GM19455 (cell line): ENCODE measurements at regions not wholly inside any gene's neighbourhood (a gene's known extent, or its start where the extent isn't known, plus 50 kb on each side); places are given as distances from the start of the nearest gene placed in this dataset.

ENCODE experiments used
- ATAC-seq: cut with Tn5 transposase; IDR thresholded peaks from one replicate; pipeline ENCODE4 v1.9.1; 2021; ENCODE audit not compliant: unreplicated experiment

DNA sequence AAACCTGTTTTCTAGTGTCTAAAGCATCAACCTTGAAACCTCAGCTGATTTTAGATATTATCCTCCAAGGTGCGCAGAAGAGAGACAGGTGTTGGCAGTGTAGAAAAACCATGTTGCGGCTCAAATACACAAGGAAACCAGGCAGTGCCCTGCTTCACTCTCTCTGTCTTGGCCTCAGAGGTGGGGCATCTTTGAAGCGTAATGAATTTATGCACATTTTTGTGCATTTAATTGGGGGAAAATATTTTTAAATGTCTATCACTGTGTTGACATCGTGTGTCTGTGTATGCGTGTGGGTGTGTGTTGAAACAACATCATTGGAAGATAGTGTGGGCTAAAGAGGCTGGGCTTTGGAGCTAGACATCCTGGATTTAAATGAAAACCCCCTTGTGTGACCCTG, 334.0 kb upstream of the CHD6 start:
- no peak for ATAC-seq

DNA sequence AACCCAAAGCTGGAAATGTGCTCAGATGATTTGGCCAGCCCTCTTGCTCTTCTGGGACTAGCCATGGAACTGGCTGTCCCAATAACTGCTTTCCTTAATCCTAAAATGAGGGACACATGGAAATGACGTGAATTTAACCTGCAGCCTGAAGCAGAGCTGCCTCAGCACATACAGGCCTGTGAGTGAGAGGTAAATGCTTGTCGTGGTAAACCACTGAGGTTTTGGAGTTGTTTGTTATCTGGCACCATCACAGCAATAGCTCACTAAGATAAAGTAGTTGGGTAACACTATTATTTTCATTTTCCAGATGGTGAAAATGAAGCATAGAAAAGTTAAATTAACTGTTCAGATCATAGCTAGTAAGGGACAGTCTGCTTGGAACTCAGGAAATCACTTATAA, 333.4 kb upstream of the CHD6 start:
- ATAC-seq: no peak

DNA sequence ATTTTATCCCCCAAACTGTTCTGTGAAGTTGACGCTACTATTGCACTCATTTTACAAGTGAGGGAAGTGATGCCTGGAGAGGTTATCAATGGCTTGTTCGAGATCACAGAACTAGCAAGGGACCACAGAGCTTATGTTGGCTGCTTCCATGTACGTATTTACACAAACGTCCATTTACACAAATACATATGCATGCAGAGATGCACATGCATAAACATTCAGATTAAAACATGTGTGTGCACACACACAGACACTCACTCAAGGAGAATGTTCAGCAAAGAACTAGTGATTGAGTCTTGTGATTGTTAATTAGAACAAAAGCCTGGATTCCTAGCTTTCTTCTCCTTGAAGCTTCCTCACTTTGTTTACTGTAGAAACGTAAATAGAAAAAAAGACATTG, 321.5 kb upstream of the CHD6 start:
- no peak for ATAC-seq

DNA sequence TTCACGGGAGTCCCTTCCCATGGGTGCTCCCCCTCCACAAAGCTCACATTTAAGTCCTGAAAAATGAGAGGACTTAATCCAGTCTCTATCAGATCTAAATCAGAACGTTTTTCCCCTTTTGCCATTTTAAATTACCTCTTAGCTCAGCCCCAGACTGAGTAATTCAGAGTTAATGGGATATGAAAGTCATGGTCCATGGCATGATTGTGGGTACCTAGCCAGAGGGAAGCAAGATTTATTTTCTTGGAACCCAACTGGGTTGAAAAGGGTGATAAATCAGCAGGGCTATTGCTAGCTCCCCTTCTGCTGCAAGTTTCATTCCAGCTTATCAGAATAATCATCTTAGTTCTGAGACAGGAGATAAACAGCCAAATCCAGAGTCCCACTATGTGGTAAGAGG, 320.2 kb upstream of the CHD6 start:
- no peak for ATAC-seq

DNA sequence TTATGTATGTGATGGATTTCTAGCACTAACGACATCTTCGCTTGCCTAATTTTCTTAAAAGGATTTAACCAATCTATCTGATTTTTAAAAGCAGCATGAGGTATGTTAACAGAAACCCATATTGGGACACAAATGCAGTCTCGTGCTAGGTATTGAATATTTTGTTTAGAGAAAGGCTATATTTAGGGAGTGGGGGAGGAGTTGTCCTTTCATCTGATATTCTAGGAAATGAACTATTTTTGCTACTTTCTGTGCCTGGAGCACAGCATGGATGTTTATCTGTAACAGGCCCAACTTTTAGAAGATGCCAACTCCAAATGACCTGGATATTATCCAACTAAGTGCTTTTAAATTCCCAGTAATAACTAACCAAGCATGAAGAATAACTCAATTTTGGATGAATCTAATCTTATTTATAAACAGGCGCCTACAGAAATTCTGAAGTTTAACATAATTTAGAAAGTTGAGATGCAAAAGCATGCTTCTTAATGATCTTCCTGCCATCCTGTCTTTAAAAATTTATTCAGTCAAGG, 317.1 kb upstream of the CHD6 start:
- ATAC-seq: no peak

DNA sequence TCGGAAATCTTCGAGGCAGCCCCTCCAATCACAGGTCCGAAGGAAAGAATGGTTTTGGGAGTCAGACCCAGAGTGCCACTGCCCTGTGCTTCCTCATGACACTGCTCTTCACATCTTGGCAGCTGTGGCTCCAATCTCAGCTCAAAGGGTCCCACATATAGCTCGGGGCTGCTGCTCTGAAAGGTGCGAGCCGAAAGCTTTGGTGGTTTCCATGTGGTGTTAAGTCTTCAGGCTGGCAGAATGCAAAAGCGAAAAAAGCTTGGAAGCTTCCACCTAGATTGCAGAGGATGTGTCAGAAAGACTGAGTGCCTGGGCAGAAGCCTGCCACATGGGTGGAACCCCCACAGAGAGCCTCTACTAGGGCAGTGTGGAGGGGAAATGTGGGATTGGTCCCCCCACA, 314.3 kb upstream of the CHD6 start:
- no peak for ATAC-seq

DNA sequence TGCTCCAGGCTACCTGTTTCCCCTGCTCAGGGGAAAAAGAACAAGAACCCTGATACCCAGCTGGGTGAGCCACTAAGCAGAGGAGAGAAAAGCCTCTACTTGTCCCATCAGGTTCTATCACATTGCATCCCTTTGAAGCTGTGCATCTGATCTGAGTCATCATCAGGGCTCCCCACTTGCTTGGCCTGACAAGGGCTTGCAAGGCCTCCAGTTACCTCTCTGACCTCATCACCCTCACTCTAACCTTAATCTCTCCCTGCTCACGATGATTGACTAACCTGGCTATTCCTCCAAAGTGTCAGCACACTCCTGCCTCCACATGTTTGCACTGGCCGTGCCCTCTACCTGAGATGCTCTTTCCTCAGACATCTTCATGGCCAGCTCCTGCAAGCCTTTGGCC, 309.5 kb upstream of the CHD6 start:
- no peak for ATAC-seq

DNA sequence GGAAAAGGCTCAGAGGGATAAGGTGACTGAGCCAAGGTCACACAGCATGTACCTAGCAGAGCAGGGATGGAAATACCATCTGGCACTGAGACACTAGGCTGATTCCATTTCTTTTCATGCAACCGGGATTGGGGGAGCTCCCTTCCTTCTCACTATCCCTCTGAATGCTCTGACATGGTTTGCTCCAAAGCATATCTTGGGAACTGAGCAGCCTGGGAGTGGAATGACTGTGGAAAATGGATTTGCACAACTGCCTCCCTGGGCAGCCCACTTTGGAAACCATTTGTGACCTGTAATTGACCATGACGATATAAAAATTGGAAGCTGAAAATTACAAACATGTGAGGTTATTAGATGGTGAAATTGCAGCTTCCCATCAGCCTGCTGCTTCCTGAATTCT, 309.0 kb upstream of the CHD6 start:
- no peak for ATAC-seq

DNA sequence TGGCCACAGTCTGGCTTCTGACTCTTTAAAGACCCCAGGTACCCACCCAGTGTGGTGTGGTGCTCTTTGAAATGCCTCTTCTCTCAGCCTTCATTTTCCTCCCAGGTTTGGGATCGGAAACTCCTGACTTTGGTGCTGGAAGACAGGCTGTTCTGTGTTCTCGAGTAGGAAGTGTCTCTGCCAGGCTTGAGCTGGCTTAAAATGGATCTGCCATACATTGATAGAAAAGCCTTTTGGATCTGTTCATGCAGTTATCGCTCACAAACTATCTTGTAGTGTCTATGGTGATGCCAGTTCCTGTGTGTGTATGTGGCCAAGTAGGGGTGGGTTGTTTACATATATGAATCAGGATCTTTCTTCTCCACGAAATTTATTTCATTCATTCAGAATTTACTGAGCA, 307.3 kb upstream of the CHD6 start:
- ATAC-seq: no peak

DNA sequence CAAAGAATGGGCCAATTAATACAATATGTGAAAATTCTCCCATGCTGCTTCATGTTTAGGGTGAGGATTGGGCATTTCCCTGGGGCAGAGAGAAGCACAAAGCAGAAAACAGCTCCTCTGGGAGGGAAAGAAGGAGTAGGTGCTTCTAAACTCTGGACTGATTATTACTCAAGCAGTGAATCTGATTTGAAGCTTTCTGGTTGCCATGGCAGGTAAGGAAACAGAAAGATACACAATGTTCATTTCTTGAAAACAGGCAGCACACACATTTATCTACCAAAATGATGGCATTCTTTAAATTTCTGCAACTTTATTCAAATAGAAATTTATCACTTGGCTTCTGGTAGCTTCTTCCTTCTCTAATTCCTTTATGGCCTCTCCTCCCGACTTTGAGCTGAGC, 305.4 kb upstream of the CHD6 start:
- ATAC-seq: no peak

DNA sequence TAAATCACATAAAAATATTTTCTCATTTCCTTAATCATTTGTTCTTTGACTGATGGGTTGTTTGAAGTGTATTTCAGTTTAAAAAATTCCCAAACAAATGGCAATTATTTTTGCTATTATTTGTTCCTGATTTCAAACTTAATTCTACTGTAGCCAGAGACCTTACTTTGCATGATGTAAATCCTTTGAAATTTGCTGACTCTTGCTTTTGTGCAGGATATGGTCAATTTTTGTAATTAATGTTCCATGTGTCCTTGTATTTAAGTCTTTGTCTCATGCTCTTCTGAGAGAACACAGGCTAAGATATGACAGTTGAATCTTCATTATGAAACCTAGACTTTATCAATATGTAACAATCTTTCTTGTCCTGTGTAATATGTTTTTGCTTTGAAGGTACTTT, 295.0 kb upstream of the CHD6 start:
- no peak for ATAC-seq

DNA sequence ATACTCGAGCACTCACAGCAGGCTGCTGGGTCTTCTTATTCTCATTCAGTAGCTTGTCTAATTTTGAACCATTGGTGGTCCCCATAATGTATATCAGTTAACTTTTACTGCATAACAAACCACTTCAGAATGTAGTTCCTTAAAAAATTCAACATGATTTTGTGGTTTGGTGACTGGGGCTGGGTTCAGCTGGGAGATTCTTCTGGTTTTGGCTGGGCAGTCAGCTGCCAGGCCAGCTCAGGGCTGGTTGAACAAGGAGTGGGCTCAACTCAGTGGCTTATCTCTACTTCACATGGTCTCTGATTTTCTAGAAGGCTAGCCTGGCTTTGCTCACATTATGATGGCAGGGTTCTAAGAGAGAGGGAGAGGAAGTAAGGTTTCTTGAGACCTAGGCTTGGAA, 292.4 kb upstream of the CHD6 start:
- no peak for ATAC-seq

DNA sequence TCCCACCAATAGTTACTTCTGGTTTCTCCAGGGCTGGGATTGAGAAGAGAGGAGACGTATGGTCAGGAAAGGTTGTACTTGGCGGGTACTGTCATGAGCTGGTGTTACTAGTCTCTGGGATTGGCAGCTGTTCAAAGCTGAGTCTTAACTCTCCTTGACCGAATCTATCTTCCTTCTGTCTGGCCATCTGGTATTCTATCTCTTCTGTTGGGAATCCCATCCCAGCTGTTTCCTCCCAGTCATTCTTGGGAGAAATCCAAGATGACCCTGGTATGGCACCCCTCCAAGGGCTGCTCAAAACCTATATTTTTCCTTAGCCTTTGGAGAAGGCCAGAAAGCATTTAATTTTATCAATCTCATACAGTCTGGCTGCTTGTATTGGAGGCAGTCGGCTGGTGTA, 287.0 kb upstream of the CHD6 start:
- no peak for ATAC-seq

DNA sequence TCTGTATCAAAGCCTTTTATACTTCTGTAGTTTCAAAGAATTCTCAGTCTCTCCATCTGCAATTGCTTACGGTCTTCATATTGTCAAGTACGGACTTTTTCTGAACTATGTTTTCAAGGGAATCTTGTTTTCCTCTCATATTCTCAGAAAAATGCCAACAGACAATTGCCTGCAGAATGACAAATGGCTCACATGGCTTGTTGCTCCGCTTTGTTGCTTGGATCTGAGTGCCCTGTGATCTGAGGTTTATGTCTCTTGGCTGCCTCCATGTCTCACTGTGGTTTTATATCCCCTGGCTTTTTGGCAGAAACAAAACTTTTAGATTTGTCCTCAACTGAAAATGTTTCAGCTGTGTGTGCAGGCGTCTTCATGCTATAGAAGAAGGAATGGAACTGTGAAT, 285.4 kb upstream of the CHD6 start:
- ATAC-seq: no peak

DNA sequence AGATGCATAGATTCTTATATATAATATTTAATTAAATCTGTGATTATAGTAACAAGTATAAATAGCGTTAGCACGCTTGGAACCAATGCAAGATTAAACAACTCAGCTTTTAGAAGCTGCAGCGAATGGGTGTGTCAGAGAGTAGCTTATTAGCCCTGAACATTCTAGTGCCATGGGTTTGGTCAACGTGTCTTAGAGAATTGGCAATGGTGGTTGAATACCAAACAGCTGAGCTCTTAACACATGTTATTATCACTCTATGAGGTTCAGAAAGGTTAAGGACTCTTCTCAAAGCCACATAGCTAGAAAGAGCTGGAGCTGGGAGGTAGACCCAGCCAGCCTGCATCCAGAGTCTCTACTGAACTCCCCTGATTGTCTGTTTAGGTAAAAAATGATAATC, 284.2 kb upstream of the CHD6 start:
- no peak for ATAC-seq

DNA sequence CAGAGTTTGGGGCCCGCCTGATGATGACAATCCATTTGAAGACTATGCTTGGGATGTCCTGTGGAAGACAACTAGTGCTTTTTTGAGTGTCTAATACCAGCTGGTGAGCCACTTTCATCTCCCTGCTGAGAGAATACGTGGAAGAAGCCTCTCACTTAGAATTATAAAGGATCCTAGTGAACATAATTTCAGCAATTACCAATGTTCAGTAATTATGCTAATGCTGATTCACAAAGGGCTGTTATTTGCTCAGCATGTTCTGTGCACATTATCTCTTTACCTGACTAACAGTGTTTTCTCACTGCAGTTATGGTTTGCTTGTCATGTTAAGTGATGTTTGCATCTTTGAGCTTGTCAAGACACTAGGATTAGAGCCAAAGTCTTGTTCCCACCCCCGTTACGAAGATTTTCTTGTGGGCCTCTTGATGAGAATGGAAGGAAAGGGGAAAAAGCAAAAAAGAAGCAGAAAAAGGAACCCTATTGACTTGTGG, 282.1 kb upstream of the CHD6 start:
- no peak for ATAC-seq

DNA sequence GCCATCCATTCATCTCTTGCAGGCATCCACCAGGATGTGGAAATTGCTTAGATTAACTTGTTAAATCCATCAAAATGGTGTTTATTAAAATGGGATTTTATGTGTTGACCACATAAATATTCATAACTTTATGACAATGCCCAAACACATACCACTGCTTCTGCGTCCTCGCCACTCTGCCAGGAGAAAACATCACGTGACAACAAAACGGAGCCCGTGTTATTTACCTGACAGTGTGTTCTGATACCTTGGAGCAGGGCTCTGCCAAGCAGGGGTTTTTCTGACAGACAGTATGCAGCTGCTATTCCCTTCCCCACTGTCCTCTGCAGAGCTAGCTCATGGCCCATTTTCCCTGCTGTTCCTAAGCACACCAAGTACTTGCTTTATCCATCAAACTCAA, 279.5 kb upstream of the CHD6 start:
- ATAC-seq: no peak

DNA sequence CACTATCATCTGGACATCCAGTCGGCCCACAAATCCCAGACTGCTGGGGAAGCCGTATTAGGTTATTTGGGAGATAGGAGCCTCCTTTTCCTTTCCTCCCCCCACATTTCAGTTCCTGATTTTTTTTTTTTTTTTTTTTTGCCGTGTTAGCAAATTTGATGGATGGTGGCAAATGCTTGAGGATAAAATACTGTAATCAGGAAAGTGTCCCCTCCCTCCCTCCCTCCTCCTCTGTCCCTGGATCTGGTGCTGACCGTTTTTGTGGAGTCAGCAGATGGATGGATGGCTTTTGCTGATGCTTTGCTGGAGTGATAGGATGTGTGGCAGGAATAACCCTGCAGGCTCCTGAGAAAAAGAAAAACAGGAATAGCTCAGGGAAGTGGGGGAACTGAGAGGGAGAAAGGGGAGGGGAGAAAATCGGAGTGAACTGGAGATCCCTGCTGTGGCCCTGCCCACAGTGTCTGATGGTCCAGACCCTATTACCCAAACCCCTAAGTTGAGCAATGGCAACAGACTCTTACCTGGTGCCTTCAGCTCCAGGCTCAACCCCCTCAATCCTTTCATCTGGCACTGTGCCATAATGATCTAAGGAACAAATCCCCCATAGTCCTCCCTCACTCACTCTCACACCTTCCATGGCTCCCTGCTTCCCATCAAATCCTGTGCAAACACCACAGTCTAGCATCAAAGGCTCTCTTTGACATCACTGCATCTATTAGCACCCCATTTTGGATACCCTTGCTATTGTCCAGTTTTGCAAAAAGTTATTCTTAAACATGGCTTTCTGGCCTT, 277.3 kb upstream of the CHD6 start:
- no peak for ATAC-seq

DNA sequence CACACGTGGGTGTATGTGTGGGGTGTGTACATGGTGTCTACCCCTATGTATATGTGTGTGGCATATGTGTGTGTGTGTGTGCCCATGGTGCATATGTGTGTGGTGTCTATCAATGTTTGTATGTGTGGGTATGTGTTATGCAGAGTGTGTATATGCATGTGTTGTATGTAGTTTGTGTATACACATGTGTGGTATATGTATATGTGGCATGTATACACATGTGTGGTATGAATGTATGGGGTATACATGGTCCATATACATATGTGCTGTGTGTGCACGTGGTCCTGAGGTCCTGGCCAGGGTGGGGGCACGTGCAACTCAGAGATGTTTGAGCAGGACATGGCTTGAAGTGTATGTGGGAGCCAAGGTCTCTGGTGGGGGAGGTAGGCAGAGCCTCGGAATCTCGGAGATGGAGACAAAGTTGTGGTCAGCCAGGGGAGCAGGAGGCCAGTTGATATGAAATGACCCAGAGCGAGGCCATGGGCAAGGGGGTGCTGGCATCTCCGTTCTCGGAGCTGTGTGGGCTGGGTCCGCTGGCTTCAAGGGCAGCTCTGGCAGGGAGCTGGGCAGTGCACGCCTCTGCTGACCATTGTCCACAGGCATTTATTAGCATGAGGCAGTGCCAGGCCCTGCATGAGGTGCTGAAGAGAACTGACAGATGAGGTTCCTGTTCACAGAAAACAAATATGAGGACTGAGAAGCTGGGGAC, 276.2 kb upstream of the CHD6 start:
- ATAC-seq: no peak

DNA sequence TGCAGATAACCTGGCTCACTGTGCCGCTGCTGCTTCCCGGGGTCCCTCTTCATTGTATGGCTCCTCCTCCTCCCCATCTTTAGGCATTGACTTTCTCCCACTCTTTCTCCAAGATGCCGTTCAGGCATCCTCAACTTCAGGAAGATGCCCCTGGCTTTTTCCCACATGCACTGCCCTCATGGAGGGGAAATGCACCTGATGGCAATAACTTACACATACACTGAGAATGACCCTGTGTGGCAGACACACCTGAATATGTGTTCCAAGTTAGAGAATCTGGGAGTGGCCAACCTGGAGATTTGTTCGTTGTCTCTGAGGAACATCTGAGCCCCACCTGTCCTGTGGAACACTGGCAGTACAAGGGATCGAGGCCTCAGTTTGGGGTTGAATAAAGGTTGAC, 273.9 kb upstream of the CHD6 start:
- no peak for ATAC-seq

DNA sequence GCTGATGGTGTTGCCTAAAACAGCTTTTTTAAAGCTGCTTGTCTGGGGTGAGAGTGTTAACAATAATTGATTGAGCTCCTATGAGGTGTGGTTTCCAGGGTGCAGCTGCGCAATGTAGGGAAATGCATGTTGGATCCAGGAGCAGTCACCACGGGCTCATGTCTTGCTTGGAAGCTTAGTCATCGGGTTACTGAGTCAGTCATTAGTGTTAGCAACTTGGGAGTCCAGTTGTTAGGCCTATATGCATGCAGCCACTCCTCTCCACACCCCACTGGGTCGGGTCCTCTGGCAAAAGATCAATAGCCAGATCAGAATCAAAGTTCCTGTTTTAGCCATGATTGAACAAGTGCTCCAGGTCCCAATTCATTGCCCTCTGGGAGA, 271.7 kb upstream of the CHD6 start:
- no peak for ATAC-seq

DNA sequence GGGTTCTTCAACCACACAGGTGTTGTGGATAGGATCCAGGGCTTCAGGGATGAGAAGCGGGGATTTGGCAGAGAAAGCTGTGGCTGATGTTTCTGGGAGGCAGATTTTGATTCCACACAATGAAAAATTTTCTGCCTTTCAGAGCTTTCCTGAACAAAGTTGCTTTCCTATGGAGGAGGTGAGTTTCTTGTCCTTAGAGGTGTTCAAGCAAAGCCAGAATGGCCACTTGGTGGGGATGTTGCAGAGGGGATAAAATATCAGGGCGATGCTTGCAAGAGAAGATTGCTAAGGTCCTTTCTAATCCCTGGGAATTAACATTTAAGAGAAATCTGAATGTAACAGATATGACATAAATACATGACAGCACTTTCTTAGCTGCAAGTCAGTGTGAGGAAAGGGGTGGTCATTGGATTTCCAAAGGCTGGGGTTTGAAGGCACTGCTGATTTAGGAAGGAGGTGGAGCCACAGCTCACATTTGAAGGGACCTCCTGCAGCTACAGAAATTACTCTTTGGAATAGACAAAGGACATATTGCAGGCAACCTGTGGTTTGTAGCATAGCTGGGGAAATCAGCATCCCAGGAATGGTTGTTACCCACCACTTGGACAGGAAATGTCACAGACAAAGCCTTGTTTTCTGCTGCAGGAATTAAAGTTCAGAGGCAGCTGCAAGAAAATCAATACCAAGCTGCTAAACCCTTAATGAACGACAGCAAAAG, 271.1 kb upstream of the CHD6 start:
- no peak for ATAC-seq
